HepG2 (cell line): ENCODE measurements at regions not wholly inside any gene's neighbourhood (a gene's known extent, or its start where the extent isn't known, plus 50 kb on each side); places are given as distances from the start of the nearest gene placed in this dataset.

ENCODE experiments used
- ATAC-seq: fragments of 200-7000 bp; cut with Tn5 transposase; 3 replicates; pipeline ENCODE4 v1.9.1; 2020; ENCODE audit warnings: mild to moderate bottlenecking, moderate library complexity
- BruUV-seq: library from RNA; stranded (reverse); fragments of 400-500 nt; replicated peaks from 2 replicates; lab custom pipeline; 2021; lab: Mats Ljungman, UMichigan
- CTCF ChIA-PET: fragments of 300-600 bp; formaldehyde crosslinking; extraction: SDS; loops from one replicate; lab custom pipeline; 2021; ENCODE audit warnings: low total read pairs, inconsistent platforms, low intra/inter-chr PET ratio; lab: Yijun Ruan, JAX
- POLR2A ChIA-PET: fragments of 350-600 bp; sonication (Branson Sonifier 250); formaldehyde crosslinking; loops from one replicate; lab custom pipeline; 2020; ENCODE audit warnings: antibody characterized with exemption, inconsistent platforms; lab: Yijun Ruan, JAX
- DNase-seq: peaks from one replicate; pipeline ENCODE4 v3.0.0-alpha.2; 2015; ENCODE audit warnings: low spot score
- FAIRE-seq: peaks from 3 replicates; lab custom pipeline; 2011; peaks lifted over from hg19 to GRCh38; lab: Jason Lieb, UNC
- H2AFZ ChIP-seq: one replicate; pipeline ENCODE4 v1.6.1; 2011; ENCODE audit warnings: low read length, inconsistent platforms
- H3K27ac ChIP-seq: fragments of 300-600 bp; 3 replicates; pipeline ENCODE4 v1.8.0; 2011; ENCODE audit warnings: mixed run types, mild to moderate bottlenecking, mixed read lengths, low read length, inconsistent platforms; ENCODE audit not compliant: insufficient read depth; ENCODE audit errors: extremely low read length
- H3K27me3 ChIP-seq, 2 experiments: fragments of 200-600 bp in 1 of 2; 2 replicates in 1 of 2; 3 replicates in 1 of 2; pipeline versions ENCODE4 v1.6.0 to v1.8.0; 2011; ENCODE audit warnings: low read length in 2 of 2, mild to moderate bottlenecking in 2 of 2, moderate library complexity in 2 of 2, inconsistent platforms in 1 of 2; ENCODE audit not compliant: insufficient read depth in 2 of 2, control insufficient read depth in 1 of 2
- H3K36me3 ChIP-seq, 2 experiments: fragments of 200-600 bp in 1 of 2; replicated peaks in 1 of 2; 2 replicates in 1 of 2; 3 replicates in 1 of 2; pipeline versions ENCODE4 v1.5.1 to v1.8.0; 2011; ENCODE audit warnings: low read length in 2 of 2, inconsistent platforms in 1 of 2; ENCODE audit not compliant: insufficient read depth in 2 of 2, control insufficient read depth in 1 of 2
- H3K4me1 ChIP-seq: 2 replicates; pipeline ENCODE4 v1.5.1; 2012; ENCODE audit warnings: low read length, inconsistent platforms; ENCODE audit not compliant: insufficient read depth
- H3K4me2 ChIP-seq: 2 replicates; pipeline ENCODE4 v1.6.0; 2011; ENCODE audit warnings: low read depth, low read length, inconsistent platforms
- H3K4me3 ChIP-seq, 3 experiments: fragments of 200-600 bp in 1 of 3; sonication (generic), shearing (Covaris generic) in 1 of 3; replicated peaks in 1 of 3; 2 replicates each; pipeline ENCODE4 v1.5.1; 2011 to 2016; ENCODE audit warnings: low read length in 3 of 3, inconsistent platforms in 2 of 3, low read depth in 2 of 3, mild to moderate bottlenecking in 2 of 3, control low read depth in 1 of 3, mixed read lengths in 1 of 3; ENCODE audit not compliant: insufficient read depth in 1 of 3
- H3K79me2 ChIP-seq: one replicate; pipeline ENCODE4 v1.6.1; 2011; ENCODE audit warnings: low read length, inconsistent platforms; ENCODE audit not compliant: insufficient read depth
- H3K9ac ChIP-seq: 2 replicates; pipeline ENCODE4 v1.6.0; 2011; ENCODE audit warnings: mild to moderate bottlenecking, low read depth, low read length, inconsistent platforms; ENCODE audit not compliant: insufficient read depth
- H3K9me3 ChIP-seq: 2 replicates; pipeline ENCODE4 v1.5.1; 2012; ENCODE audit warnings: mild to moderate bottlenecking, low read length
- H4K20me1 ChIP-seq: 2 replicates; pipeline ENCODE4 v1.6.0; 2011; ENCODE audit warnings: inconsistent platforms, mild to moderate bottlenecking, low read length, moderate library complexity; ENCODE audit not compliant: insufficient read depth
- AHR ChIP-seq: IDR thresholded peaks from 2 replicates; pipeline ENCODE4 v1.6.1; 2018; ENCODE audit warnings: missing genetic modification reagents, missing compliant biosample characterization
- KDM2A ChIP-seq: sonication (generic); formaldehyde crosslinking; IDR thresholded peaks from 2 replicates; pipeline ENCODE4 v1.4.0; 2020; ENCODE audit warnings: low read depth, missing genetic modification reagents, borderline replicate concordance
- MAFF ChIP-seq: IDR thresholded peaks from 2 replicates; pipeline ENCODE4 v1.6.1; 2011; ENCODE audit warnings: low read depth, low read length, improper control_type of control experiment
- MAFK ChIP-seq, 2 experiments: IDR thresholded peaks in 1 of 2; conservative IDR thresholded peaks in 1 of 2; 2 replicates each; pipeline ENCODE4 v1.6.1; 2011; ENCODE audit warnings: improper control_type of control experiment in 2 of 2, low read length in 2 of 2
- SALL2 ChIP-seq: sonication (generic); formaldehyde crosslinking; IDR thresholded peaks from 2 replicates; pipeline ENCODE4 v1.8.1; 2023; ENCODE audit warnings: mild to moderate bottlenecking, missing genetic modification reagents, inconsistent platforms
- ZBTB3 ChIP-seq: sonication (generic); formaldehyde crosslinking; IDR thresholded peaks from 2 replicates; pipeline ENCODE4 v1.4.0; 2020; ENCODE audit warnings: low read depth, mild to moderate bottlenecking, moderate library complexity, missing genetic modification reagents, borderline replicate concordance
- ZNF30 ChIP-seq: sonication (generic); formaldehyde crosslinking; IDR thresholded peaks from 2 replicates; pipeline ENCODE4 v1.5.0; 2020; ENCODE audit warnings: mild to moderate bottlenecking, missing genetic modification reagents
- WGBS: methylation state at CpG from one replicate; pipeline ENCODE4 v1.1.6; 2017; ENCODE audit warnings: low lambda C conversion rate; 5-methylcytosine and 5-hydroxymethylcytosine counted together
- in situ Hi-C: cut with HindIII; loops from 2 replicates; pipeline ENCODE4 v1.10.0; 2017; ENCODE audit warnings: low pct_unique_long_range_greater_than_20kb; ENCODE audit not compliant: extremely low pct_ligation_motif_present
- intact Hi-C: fragments of 100-400 bp; cut with micrococcal nuclease; formaldehyde crosslinking; loops from one replicate; pipeline ENCODE4 v1.10.0; 2022; ENCODE audit not compliant: unreplicated experiment
- TF ChIP-seq, protein P1 (sequence below): sonication (generic); formaldehyde crosslinking; IDR thresholded peaks from 2 replicates; pipeline ENCODE4 v1.4.0; 2020; ENCODE audit warnings: missing genetic modification reagents, low read depth, mild to moderate bottlenecking, borderline replicate concordance

DNA sequence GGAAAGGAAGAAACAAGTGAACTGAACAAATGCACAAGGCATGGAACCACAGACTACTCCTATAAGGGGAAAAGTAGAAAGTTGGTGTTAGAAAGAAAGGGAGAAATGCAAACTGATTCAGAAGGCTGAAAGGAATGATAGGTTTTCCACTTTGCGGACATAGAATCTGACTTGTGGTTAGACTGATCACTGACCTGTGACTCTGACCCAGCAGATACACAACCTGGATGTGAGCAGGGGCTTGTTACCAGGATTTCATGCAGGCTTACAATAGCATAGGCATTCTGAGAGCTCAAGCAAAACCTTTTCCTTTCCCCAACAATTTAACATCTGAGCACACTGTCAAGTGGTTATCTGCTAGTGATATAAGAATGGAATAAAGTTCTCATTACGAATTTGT is 237.0 kb upstream of the CDH20 start:
- Histone ChIP-seq H3K9ac (no peak overlapping the region), H3K27ac (no peak overlapping the region), H3K4me1 (no peaks in the 10 kb centered on the region), H3K36me3 (no peaks in the 10 kb centered on the region), H2AFZ (no peak overlapping the region), H3K4me2 (no peak overlapping the region), H3K27me3 (no peaks in the 10 kb centered on the region), H3K9me3 (no peaks in the 10 kb centered on the region), H4K20me1 (no peaks in the 10 kb centered on the region), H3K4me3 (no peak overlapping the region), H3K79me2 (no peaks in the 10 kb centered on the region)
- no peak for DNase-seq
- no peak for TF ChIP-seq SALL2 (CRISPR knock-in tag)
- CTCF ChIA-PET, result no interaction called here
- FAIRE-seq, result no peak
- intact Hi-C loops, result no loop called here
- no TSS peak for BruUV-seq
- 12% methylated on average over 2 of the region's 2 CpGs for WGBS
- POLR2A ChIA-PET, result no interaction called here
- no peak for ATAC-seq
- in situ Hi-C loops, result no loop called here

DNA sequence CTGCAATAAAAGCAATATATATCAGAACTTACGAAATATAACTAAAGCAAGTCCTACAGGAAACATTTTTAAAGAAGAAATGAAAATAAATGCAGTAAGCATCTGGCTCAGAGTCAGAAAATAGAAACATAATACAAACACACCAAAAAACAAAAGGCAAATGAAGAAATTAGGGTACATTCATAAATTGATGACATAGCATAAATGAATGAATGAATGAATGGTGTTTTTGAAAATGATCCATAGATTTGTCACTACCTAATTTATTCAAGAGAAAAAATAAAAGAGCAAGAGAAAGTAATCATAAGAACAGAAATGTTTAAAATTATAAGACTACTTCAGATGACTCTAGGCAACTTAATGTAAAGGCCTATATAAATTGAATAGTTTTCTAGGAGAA is 226.1 kb upstream of the CDH20 start:
- no peak for FAIRE-seq
- ATAC-seq, result no peak
- no peak overlapping the region for H2AFZ ChIP-seq

More for the DNA sequence above, 226.1 kb upstream of the CDH20 start:
- POLR2A ChIA-PET, result no interaction called here
- Histone ChIP-seq H3K9ac (no peak overlapping the region), H3K27ac (no peak overlapping the region), H3K4me3 (no peak overlapping the region), H3K4me2 (no peak overlapping the region), H3K27me3 (no peaks in the 10 kb centered on the region), H4K20me1 (no peaks in the 10 kb centered on the region), H3K36me3 (no peaks in the 10 kb centered on the region), H3K79me2 (no peaks in the 10 kb centered on the region), H3K4me1 (no peaks in the 10 kb centered on the region), H3K9me3 (no peaks in the 10 kb centered on the region)
- CTCF ChIA-PET, result no interaction called here
- peak; percentile 91 to 97 for TF ChIP-seq MAFK (conservative IDR thresholded peaks at IDR 0.05 in 1 of 2, IDR thresholded peaks at IDR 0.05 in 1 of 2; ENCODE audit: low read length in 2 of 2)
- no peak for TF ChIP-seq ZNF30 (CRISPR knock-in tag)
- TF ChIP-seq MAFF, result peak; percentile 94
- TF ChIP-seq ZBTB3 (CRISPR knock-in tag), result no peak
- TF ChIP-seq, protein P1, sequence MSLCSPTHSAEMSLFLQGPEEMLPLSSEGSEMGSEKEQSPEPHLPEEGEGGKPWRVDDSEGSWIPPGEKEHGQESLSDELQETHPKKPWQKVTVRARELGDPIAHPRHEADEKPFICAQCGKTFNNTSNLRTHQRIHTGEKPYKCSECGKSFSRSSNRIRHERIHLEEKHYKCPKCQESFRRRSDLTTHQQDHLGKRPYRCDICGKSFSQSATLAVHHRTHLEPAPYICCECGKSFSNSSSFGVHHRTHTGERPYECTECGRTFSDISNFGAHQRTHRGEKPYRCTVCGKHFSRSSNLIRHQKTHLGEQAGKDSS (CRISPR knock-in tag), result no peak
- no peak for TF ChIP-seq AHR (CRISPR knock-in tag)
- TF ChIP-seq KDM2A (CRISPR knock-in tag), result no peak
- intact Hi-C loops, result no loop called here
- WGBS, result 0% methylated on average over 1 of the region's 1 CpG
- no TSS peak for BruUV-seq
- DNase-seq, result no peak
- in situ Hi-C loops, result no loop called here
